Stomach (tissue), 4 donors: ENCODE measurements at regions not wholly inside any gene's neighbourhood (a gene's known extent, or its start where the extent isn't known, plus 50 kb on each side); places are given as distances from the start of the nearest gene placed in this dataset.

Source experiments
- EP300 ChIP-seq: sonication (generic); formaldehyde crosslinking; IDR thresholded peaks from one replicate; pipeline ENCODE4 v1.6.1; 2017; ENCODE audit warnings: antibody characterized with exemption
- POLR2A ChIP-seq, 4 donors: fragments of 450-650 bp; IDR thresholded peaks; one replicate each; pipeline ENCODE4 v1.6.1; 2016; ENCODE audit warnings: antibody characterized with exemption in 4 of 4, control low read depth in 2 of 4, mild to moderate bottlenecking in 1 of 4, moderate library complexity in 1 of 4
- TF ChIP-seq, protein P1 (sequence below), 7 experiments: fragments of 450-650 bp in 4 of 7; fragments of 200-600 bp in 3 of 7; sonication (generic) in 3 of 7; IDR thresholded peaks; one replicate each; pipeline ENCODE4 v1.5.1; 2016 to 2019; ENCODE audit warnings: antibody characterized with exemption in 7 of 7, control low read depth in 2 of 7, mild to moderate bottlenecking in 1 of 7

DNA sequence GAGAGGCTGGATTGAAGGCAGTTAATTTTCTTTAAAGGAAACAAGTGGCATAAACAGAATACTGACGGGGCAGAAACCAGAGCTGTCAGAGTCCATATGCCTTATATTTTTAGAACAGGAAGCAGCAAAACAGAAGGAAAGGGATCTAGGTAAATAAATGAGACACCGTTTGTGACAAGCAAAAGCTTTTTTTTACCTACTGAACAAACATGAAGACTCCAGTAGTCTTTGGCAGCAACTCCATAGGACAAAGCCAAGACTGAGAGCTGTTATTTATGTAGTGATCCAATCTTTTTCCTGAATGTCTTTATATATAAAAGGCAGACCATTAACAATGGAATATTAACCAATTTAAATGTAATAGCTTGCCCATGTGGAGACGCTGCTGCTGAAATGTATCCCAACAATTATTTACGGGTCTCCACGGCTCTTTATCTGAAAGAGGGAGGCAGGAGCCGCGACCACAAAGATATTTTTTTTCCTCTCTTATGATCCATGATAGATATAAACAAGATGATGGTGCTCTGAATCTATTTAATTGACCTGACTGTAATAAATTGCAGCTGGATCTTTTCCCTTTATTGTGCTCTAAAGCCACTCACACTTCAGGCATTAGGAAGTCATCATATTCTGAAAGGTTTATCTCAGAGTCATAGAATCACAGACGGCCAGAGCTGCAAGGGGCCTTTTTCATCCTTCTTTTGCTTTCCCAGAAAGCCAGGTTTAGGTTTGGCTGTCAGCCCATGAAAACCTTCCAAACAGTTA lies 687.8 kb downstream of the EFNB2 start:
- TF ChIP-seq, protein P1, sequence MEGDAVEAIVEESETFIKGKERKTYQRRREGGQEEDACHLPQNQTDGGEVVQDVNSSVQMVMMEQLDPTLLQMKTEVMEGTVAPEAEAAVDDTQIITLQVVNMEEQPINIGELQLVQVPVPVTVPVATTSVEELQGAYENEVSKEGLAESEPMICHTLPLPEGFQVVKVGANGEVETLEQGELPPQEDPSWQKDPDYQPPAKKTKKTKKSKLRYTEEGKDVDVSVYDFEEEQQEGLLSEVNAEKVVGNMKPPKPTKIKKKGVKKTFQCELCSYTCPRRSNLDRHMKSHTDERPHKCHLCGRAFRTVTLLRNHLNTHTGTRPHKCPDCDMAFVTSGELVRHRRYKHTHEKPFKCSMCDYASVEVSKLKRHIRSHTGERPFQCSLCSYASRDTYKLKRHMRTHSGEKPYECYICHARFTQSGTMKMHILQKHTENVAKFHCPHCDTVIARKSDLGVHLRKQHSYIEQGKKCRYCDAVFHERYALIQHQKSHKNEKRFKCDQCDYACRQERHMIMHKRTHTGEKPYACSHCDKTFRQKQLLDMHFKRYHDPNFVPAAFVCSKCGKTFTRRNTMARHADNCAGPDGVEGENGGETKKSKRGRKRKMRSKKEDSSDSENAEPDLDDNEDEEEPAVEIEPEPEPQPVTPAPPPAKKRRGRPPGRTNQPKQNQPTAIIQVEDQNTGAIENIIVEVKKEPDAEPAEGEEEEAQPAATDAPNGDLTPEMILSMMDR (IDR thresholded peaks at IDR 0.05), result no peak
- no peak for TF ChIP-seq POLR2A (IDR thresholded peaks at IDR 0.05)
- no peak for TF ChIP-seq EP300
